B cell (primary cell): ENCODE measurements at regions not wholly inside any gene's neighbourhood (a gene's known extent, or its start where the extent isn't known, plus 50 kb on each side); places are given as distances from the start of the nearest gene placed in this dataset.

Experiments
- ATAC-seq: fragments of 200-7000 bp; cut with Tn5 transposase; one replicate; pipeline ENCODE4 v1.10.0; 2021; ENCODE audit warnings: low read depth, mild to moderate bottlenecking, moderate number of reproducible peaks, moderate library complexity
- CTCF ChIA-PET: fragments of 350-600 bp; sonication (Branson Sonifier 250); formaldehyde crosslinking; loops from one replicate; lab custom pipeline; 2021; ENCODE audit warnings: antibody characterized with exemption, inconsistent platforms; lab: Charles Lee
- POLR2A ChIA-PET: fragments of 350-600 bp; sonication (Branson Sonifier 250); formaldehyde crosslinking; loops from one replicate; lab custom pipeline; 2021; ENCODE audit warnings: antibody characterized with exemption; lab: Charles Lee
- DNase-seq: peaks from one replicate; pipeline ENCODE4 v3.0.0; 2013
- H2AFZ ChIP-seq: 2 replicates; pipeline ENCODE4 v1.6.1; 2012; ENCODE audit warnings: mild to moderate bottlenecking, low read depth, low read length; ENCODE audit not compliant: insufficient read depth, poor library complexity, severe bottlenecking
- H3K27ac ChIP-seq, 2 donors: 1 replicate in 1 of 2; 2 replicates in 1 of 2; pipeline ENCODE4 v1.5.1; 2012 to 2013; ENCODE audit warnings: low read length in 2 of 2, mild to moderate bottlenecking in 2 of 2, moderate library complexity in 1 of 2
- H3K27me3 ChIP-seq, 4 experiments: fragments of 200-600 bp in 1 of 4; sonication (generic) in 1 of 4; replicated peaks in 1 of 4; 1 replicate in 2 of 4; 2 replicates in 2 of 4; pipeline versions ENCODE4 v1.6.1 to v1.7.0; 2013 to 2016; ENCODE audit warnings: low read length in 3 of 4, mild to moderate bottlenecking in 2 of 4, mixed read lengths in 1 of 4, moderate library complexity in 1 of 4; ENCODE audit not compliant: insufficient read depth in 4 of 4, control insufficient read depth in 3 of 4; ENCODE audit errors: control extremely low read depth in 1 of 4
- H3K36me3 ChIP-seq, 2 experiments: replicated peaks in 1 of 2; 1 replicate in 1 of 2; 2 replicates in 1 of 2; pipeline versions ENCODE4 v1.6.1 to v1.7.1; 2013; ENCODE audit warnings: low read length in 1 of 2; ENCODE audit not compliant: insufficient read depth in 2 of 2, control insufficient read depth in 1 of 2; ENCODE audit errors: control extremely low read depth in 1 of 2, extremely low read depth in 1 of 2
- H3K4me1 ChIP-seq, 2 donors: fragments of 200-600 bp in 1 of 2; sonication (generic) in 1 of 2; 1 replicate in 1 of 2; 2 replicates in 1 of 2; pipeline versions ENCODE4 v1.5.1 to v1.6.1; 2013 to 2017; ENCODE audit warnings: low read length in 2 of 2; ENCODE audit not compliant: control insufficient read depth in 2 of 2, insufficient read depth in 2 of 2
- H3K4me2 ChIP-seq: replicated peaks from 2 replicates; pipeline ENCODE3; 2012; ENCODE audit warnings: mild to moderate bottlenecking, low read depth, low read length; ENCODE audit not compliant: poor library complexity, severe bottlenecking
- H3K4me3 ChIP-seq, 5 experiments: fragments of 200-600 bp in 1 of 5; sonication (generic) in 1 of 5; 1 replicate in 3 of 5; 2 replicates in 2 of 5; pipeline versions ENCODE4 v1.5.1 to v1.7.0; 2011 to 2016; ENCODE audit warnings: low read length in 4 of 5, mild to moderate bottlenecking in 4 of 5, low read depth in 2 of 5, control low read depth in 1 of 5, moderate library complexity in 1 of 5; ENCODE audit not compliant: insufficient read depth in 1 of 5; ENCODE audit errors: control extremely low read depth in 1 of 5, extremely low read depth in 1 of 5
- H3K79me2 ChIP-seq: fragments of 200-600 bp; sonication (generic); one replicate; pipeline ENCODE4 v1.6.0; 2016; ENCODE audit warnings: low read length; ENCODE audit not compliant: control insufficient read depth, insufficient read depth
- H3K9ac ChIP-seq: fragments of 200-600 bp; sonication (generic); 2 replicates; pipeline ENCODE4 v1.6.1; 2017; ENCODE audit warnings: mild to moderate bottlenecking, low read length, moderate library complexity
- H3K9me3 ChIP-seq, 3 donors: one replicate each; pipeline versions ENCODE4 v1.6.1 to v1.7.1; 2013; ENCODE audit warnings: low read length in 2 of 3; ENCODE audit not compliant: control insufficient read depth in 2 of 3, insufficient read depth in 1 of 3; ENCODE audit errors: control extremely low read depth in 1 of 3
- H4K20me1 ChIP-seq: 2 replicates; pipeline ENCODE4 v1.6.0; 2012; ENCODE audit warnings: mild to moderate bottlenecking, low read length; ENCODE audit not compliant: insufficient read depth, control insufficient read depth, poor library complexity, severe bottlenecking
- H3K27ac Mint-ChIP-seq: one replicate; pipeline ENCODE4 v1.8.0; 2021; ENCODE audit warnings: mixed read lengths
- H3K27me3 Mint-ChIP-seq: one replicate; pipeline ENCODE4 v1.8.0; 2021; ENCODE audit warnings: mixed read lengths
- H3K4me1 Mint-ChIP-seq: one replicate; pipeline ENCODE4 v1.8.0; 2021; ENCODE audit warnings: mixed read lengths
- H3K4me3 Mint-ChIP-seq: one replicate; pipeline ENCODE4 v1.8.0; 2021; ENCODE audit warnings: mixed read lengths
- H3K9me3 Mint-ChIP-seq: one replicate; pipeline ENCODE4 v1.8.0; 2022; ENCODE audit warnings: mixed read lengths; ENCODE audit not compliant: insufficient read depth
- EZH2 ChIP-seq: IDR thresholded peaks from 2 replicates; pipeline ENCODE4 v1.6.1; 2012; ENCODE audit warnings: borderline replicate concordance, low read depth, mild to moderate bottlenecking, moderate library complexity, low read length; ENCODE audit not compliant: insufficient read depth, poor library complexity, severe bottlenecking
- WGBS: methylation state at CpG from one replicate; pipeline ENCODE4 v1.1.5; 2013; ENCODE audit warnings: missing lambda C conversion rate; ENCODE audit not compliant: insufficient coverage; 5-methylcytosine and 5-hydroxymethylcytosine counted together
- intact Hi-C: fragments of 100-400 bp; cut with micrococcal nuclease; formaldehyde crosslinking; loops from one replicate; pipeline ENCODE4 v1.10.0; 2022
- TF ChIP-seq, protein P1 (sequence below): fragments of 200-600 bp; IDR thresholded peaks from one replicate; pipeline ENCODE4 v1.8.0; 2022; ENCODE audit warnings: antibody characterized with exemption, mild to moderate bottlenecking

DNA sequence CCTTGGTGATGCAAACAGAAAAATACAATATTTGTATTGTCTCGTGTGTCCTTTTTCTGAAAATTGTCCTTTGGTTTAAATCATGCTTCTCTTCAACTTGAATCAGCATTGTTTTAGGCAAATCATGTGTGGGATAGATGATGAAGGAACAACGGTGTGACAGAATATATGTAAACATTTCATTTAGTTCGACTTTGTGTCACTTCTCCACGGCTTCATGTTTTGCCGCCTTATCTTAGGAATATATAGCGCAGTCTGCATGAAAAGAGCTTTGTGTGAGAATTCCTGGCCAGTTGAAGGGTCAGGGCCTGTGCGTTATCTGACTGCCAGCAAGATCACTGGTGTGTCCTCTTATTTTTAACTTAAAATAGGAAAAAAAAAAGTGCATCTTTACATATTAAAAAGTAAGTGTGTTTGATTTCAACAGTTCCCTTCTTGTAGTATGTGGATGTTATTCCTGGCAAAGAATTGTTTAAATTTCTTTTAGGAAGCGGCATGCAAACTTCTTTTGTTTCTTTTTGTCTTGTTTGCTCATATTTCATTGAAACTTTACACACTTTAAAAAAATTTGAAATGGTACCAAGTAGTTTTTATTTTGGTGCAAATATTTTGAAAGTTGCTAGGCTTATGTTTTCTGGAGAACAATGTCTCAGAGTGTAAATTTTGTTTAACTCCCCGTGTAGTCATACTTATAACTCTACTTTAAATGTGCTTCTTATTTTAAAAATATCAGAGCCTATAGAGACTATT is 465.2 kb downstream of the USP25 start:
- ATAC-seq (no peak), DNase-seq (no peak)
- no peak overlapping the region for H3K27ac ChIP-seq
- H3K27ac Mint-ChIP-seq = no peak overlapping the region
- CTCF ChIA-PET = no interaction called here
- no peaks in the 10 kb centered on the region for H3K36me3 ChIP-seq
- no peaks in the 10 kb centered on the region for H3K9me3 ChIP-seq
- H4K20me1 ChIP-seq = no peaks in the 10 kb centered on the region
- no peak overlapping the region for H3K4me3 ChIP-seq
- WGBS = 8% methylated on average over 5 of the region's 9 CpGs
- peak overlapping the region; percentile 41 for H3K4me2 ChIP-seq
- H3K27me3 Mint-ChIP-seq = no peaks in the 10 kb centered on the region
- no peaks in the 10 kb centered on the region for H3K27me3 ChIP-seq
- H3K4me1 Mint-ChIP-seq = peaks cover 15% of the 10 kb centered on the region
- H3K4me1 ChIP-seq = no peaks in the 10 kb centered on the region
- H3K9ac ChIP-seq = no peak overlapping the region
- TF ChIP-seq EZH2 = no peak
- TF ChIP-seq, protein P1, sequence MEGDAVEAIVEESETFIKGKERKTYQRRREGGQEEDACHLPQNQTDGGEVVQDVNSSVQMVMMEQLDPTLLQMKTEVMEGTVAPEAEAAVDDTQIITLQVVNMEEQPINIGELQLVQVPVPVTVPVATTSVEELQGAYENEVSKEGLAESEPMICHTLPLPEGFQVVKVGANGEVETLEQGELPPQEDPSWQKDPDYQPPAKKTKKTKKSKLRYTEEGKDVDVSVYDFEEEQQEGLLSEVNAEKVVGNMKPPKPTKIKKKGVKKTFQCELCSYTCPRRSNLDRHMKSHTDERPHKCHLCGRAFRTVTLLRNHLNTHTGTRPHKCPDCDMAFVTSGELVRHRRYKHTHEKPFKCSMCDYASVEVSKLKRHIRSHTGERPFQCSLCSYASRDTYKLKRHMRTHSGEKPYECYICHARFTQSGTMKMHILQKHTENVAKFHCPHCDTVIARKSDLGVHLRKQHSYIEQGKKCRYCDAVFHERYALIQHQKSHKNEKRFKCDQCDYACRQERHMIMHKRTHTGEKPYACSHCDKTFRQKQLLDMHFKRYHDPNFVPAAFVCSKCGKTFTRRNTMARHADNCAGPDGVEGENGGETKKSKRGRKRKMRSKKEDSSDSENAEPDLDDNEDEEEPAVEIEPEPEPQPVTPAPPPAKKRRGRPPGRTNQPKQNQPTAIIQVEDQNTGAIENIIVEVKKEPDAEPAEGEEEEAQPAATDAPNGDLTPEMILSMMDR = no peak
- H3K9me3 Mint-ChIP-seq = peaks cover 3% of the 10 kb centered on the region
- POLR2A ChIA-PET = no interaction called here
- peak overlapping the region; percentile 40 for H3K4me3 Mint-ChIP-seq
- intact Hi-C loops = no loop called here
- H3K79me2 ChIP-seq = no peaks in the 10 kb centered on the region
- H2AFZ ChIP-seq = no peak overlapping the region

DNA sequence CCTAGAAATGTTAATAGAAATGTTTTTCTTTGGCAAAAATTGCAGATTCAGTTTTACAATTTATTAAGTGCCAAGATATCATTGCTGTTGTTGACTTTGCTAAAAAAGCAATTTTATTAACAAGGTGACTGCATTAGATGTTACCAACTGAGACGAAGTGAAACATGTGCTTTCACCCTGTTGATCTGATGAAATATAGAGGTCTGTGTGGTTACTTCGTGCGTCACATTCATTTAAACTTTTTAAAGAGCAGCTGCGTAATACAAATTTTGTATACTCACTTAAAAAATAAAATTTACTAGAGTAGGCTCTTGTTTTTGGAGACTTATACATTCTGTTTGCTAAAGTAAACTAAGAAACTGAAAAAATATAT is 465.7 kb downstream of the USP25 start:
- H3K9me3 Mint-ChIP-seq = peaks cover 3% of the 10 kb centered on the region
- no peaks in the 10 kb centered on the region for H3K79me2 ChIP-seq
- no peaks in the 10 kb centered on the region for H3K27me3 ChIP-seq
- no peak overlapping the region for H2AFZ ChIP-seq
- no CpG with 5 or more reads among the region's 4 CpGs for WGBS
- TF ChIP-seq, protein P1 = no peak
- H3K4me2 ChIP-seq = no peak overlapping the region
- H3K4me3 Mint-ChIP-seq = no peak overlapping the region
- ChIA-PET CTCF (no interaction called here), POLR2A (no interaction called here)
- H3K27me3 Mint-ChIP-seq = no peaks in the 10 kb centered on the region
- no peak overlapping the region for H3K4me3 ChIP-seq
- ATAC-seq = no peak
- H3K4me1 Mint-ChIP-seq = peaks cover 15% of the 10 kb centered on the region
- H3K9ac ChIP-seq = no peak overlapping the region
- H4K20me1 ChIP-seq = no peaks in the 10 kb centered on the region
- no peak for DNase-seq
- H3K27ac Mint-ChIP-seq = no peak overlapping the region
- H3K9me3 ChIP-seq = no peaks in the 10 kb centered on the region
- intact Hi-C loops = no loop called here
- no peaks in the 10 kb centered on the region for H3K36me3 ChIP-seq
- H3K4me1 ChIP-seq = no peaks in the 10 kb centered on the region
- no peak overlapping the region for H3K27ac ChIP-seq
